CD4-positive, alpha-beta T cell treated with Interleukin-15 for 4 hours (primary cell): ENCODE measurements at regions not wholly inside any gene's neighbourhood (a gene's known extent, or its start where the extent isn't known, plus 50 kb on each side); places are given as distances from the start of the nearest gene placed in this dataset.
"Not testable (repeated sequence)": the region's sequence is repeated elsewhere in the genome, so short reads cannot be mapped to it uniquely, and the experiment has no call there.

ENCODE experiments used
- DNase-seq: peaks from one replicate; pipeline ENCODE4 v3.0.0-alpha.2; 2020; ENCODE audit warnings: low spot score

- no peak for DNase-seq
Observed at GRCh38 chr18:59848002-59848401, 51.8 kb upstream of the PMAIP1 start.

DNA sequence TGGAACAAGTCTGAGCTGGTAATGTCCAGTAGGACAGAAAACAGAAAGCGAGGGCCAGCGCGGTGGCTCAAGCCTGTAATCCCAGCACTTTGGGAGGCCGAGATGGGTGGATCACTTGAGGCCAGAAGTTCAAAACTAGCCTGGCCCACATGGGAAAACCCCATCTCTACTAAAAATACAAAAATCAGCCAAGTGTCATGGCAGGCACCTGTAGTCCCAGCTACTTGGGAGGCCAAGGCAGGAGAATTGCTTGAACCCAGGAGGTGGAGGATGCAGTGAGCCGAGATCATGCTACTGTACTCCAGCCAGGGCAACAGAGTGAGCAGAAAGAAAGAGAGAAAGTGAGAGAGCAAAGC lies 52.3 kb upstream of the PMAIP1 start:
- not testable (repeated sequence) for DNase-seq

GRCh38 chr18:59846814-59847490 lies 52.8 kb upstream of the PMAIP1 start:
- no peak for DNase-seq

- no peak for DNase-seq
Observed at GRCh38 chr18:59842947-59843346, 56.8 kb upstream of the PMAIP1 start.

- DNase-seq: no peak
Observed at GRCh38 chr18:59839931-59840685, 59.7 kb upstream of the PMAIP1 start.

- no peak for DNase-seq
Observed at GRCh38 chr18:59839246-59839645, 60.5 kb upstream of the PMAIP1 start.

DNA sequence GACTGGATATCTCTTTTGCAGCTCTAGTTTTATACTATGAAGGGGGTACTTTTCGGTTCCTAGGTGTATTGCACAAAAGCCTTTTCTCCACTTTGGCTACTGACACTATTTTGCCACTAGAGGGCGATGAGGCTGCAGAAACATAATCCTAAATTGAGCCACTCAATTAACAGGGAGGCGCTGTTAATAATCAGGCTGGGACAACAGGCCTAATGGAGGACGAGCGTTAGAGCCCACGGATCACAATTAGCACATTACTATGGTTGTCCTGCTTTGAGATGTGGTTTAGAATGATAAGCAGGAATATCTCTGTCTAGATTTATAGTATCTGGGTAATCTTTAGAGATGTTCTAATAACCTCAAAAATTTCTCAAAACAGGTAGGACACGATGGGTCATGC lies 62.2 kb upstream of the PMAIP1 start:
- DNase-seq: peak; percentile 77

DNA sequence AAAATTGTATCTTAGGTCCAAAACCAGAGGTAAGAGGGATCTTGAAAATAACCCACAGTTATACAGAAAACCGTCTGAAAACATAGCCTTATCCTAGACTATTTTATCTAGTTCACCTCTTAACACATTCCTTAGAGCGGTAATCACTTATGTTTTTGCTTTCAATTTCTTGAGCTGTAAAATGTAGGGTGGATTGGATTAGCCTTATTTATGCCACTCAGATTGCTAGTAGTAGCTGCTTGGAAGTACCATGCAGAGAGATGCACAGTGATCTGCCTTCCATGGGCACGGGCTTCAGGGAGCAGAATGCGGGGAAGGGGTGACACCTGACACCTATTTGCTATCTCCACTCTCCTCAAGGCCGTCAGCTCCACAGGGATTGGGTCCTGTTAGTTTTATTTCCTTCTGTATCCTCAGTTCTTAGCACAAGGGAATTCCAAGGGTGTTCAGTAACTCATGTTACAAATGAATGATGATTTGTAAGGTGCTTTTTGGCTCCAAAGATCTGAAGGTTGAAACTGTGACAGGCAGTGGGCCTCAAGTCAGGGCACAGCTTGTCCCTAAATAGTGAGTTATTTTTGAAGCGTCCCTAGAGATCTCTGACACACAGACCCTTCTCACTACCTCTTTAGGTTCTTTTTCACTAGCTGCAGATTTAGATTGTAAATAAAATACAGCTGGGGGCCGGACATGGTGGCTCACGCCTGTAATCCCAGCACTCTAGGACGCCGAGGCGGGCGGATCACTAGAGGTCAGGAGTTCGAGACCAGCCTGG lies 64.0 kb upstream of the PMAIP1 start:
- DNase-seq: no peak

DNA sequence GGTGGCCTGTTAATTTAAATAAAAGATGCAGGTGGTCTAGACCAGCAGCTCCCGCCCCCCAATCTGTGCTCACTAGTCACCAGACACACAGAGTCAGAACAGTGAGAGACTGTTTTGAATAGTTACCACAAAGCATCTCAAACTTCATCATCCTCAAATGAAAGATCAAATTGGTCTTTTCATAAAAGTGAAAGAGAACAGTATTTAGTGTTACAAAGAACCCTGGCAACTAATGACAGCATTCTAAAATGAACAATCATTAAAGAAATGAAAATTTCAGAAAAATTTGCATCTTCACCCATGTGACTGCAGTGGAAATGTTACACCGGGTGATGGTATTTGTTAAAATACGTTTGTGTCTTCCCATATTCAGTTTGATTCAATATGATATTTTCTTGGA lies 65.5 kb upstream of the PMAIP1 start:
- no peak for DNase-seq

DNA sequence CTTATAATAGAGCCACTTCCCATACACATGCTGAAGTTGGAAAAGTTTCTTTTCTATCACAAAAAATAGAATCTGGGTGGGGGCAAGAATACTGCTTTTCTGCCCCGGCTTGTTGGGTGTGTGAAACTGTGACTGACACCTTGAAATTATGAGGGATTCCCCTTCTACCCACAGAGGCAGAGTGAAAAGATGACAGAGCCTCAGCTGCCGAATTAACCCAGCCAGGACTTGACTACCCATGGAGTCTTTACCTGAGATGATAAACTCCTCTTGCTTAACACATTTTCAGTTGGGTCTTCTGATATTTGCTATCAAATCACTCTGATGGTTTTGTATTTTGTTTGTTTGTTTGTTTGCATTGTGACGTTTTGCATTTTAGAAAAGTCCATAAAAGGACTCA lies 66.0 kb upstream of the PMAIP1 start:
- no peak for DNase-seq

DNA sequence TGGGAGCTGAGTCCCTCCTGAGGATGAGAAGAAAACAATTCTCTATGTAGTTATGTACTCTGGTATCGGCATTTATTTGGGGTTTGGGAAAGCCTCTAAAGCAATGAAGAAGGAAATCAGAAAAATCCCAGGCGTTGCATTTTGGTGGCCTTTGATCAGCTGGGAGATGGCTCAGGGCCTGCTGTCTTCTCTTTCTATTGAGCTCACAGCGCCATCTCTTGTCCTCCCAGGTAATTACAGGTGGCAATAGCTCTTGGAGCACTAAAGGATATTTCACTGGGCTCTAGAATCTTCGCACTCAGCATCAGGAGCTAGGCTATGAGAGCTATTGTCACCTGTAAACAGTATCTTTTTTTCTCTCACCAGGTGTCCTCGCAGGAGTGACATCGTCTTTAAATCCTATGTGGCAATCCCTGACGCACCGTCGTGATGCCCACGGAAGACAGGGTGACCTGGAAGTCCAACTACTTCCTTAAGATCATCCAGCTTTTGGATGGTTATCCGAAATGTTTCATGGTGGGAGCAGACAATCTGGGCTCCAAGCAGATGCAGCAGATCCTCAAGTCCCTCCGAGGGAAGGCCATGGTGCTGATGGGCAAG lies 76.1 kb upstream of the PMAIP1 start:
- DNase-seq: peak; percentile 34

GRCh38 chr18:59822612-59823550 lies 76.9 kb upstream of the PMAIP1 start:
- DNase-seq: no peak

GRCh38 chr18:59821983-59822382 lies 77.8 kb upstream of the PMAIP1 start:
- DNase-seq: no peak

DNA sequence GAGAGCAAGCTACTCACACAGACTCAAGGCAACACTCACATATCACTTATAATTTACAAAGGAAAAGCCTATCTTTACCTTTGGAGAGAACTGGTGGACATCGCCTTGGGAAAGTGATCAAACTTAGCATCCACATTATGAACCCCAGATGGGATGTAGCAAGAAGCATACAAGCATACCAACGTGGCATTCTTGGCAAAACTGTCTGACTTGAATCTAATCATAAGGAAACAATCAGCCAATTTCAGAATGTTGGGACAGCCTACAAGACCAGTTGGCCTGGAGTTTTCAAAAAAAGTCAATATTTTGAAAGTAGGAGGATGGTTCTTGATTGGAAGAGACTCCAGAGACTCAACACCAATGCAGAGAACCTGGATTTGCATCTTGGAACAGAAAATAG lies 79.1 kb upstream of the PMAIP1 start:
- no peak for DNase-seq

GRCh38 chr18:59818769-59819168 lies 81.0 kb upstream of the PMAIP1 start:
- DNase-seq: no peak

DNA sequence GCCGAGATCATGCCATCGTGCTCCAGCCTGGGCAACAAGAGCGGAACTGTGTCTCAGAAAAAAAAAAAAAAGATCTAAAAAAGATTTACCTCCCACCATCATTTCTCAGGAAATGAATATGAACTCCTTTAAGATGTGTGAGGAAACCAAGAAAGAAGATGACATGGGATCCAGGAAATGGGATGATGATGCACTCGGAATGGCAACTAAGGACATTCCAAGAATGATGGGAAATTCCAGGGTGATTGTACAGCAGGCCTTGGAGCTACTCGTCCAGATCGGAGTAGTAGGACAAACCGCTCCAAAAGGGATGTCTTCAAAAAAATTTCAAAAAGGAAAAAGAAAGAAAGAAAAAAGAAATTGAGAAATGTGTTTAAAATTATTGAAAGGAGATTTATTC lies 84.9 kb upstream of the PMAIP1 start:
- no peak for DNase-seq

DNA sequence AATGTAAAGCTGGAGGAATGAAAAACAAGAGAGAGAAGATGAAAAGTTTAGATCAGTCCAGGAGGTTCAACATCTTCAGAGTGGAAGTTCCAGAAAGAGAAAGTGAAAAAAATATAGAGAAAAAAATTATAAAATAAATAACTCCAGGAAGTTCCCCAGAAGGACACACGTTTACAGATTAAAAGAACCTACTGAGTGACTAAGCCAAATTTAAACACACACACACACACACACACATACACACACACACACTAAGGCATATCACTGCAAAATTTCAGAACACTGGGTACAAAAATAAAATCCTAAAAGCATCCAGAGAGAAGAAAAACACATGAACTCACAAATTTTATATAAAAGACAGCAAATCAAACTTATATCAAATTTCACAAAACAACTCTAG lies 85.9 kb upstream of the PMAIP1 start:
- DNase-seq: no peak

- DNase-seq: no peak
Observed at GRCh38 chr18:59810735-59811520, 88.9 kb upstream of the PMAIP1 start.

- no peak for DNase-seq
Observed at GRCh38 chr18:59810183-59810582, 89.6 kb upstream of the PMAIP1 start.

DNA sequence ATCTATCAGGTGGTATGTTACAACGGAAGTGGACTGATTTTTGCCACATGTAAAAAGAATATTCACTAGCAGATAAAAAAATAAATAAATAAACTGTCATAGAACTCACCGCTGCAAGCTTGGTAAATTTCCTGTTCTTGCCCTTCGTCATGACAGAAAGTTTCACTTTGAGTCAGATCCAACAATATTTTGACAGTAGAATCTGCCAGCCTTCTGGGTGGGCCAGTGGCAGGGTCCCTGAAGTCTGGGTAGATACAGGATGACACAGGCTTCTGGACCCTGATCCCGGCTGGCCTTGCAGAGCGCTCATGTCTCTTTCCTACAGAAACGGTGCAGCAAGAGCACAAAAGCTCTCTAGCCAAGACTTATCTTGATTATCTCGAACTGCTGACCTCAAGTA lies 97.8 kb upstream of the PMAIP1 start:
- peak; percentile 8 for DNase-seq

- DNase-seq: no peak
Observed at GRCh38 chr18:59801576-59801975, 98.2 kb upstream of the PMAIP1 start.
